Liver (tissue), 8 donors: ENCODE measurements at regions not wholly inside any gene's neighbourhood (a gene's known extent, or its start where the extent isn't known, plus 50 kb on each side); places are given as distances from the start of the nearest gene placed in this dataset.

Experiments used
- DNase-seq: peaks from one replicate; pipeline ENCODE4 v3.0.0-alpha.2; 2017; ENCODE audit warnings: low spot score
- H3K27ac ChIP-seq, 2 donors: one replicate each; pipeline ENCODE4 v1.7.0; 2013; ENCODE audit warnings: inconsistent platforms in 2 of 2, low read length in 2 of 2, control low read depth in 1 of 2, low read depth in 1 of 2, mild to moderate bottlenecking in 1 of 2
- H3K27me3 ChIP-seq, 4 donors: one replicate each; pipeline versions ENCODE4 v1.6.1 to v1.7.0; 2013; ENCODE audit warnings: low read length in 3 of 4, inconsistent platforms in 1 of 4, mild to moderate bottlenecking in 1 of 4, moderate library complexity in 1 of 4; ENCODE audit not compliant: control insufficient read depth in 4 of 4, insufficient read depth in 4 of 4
- H3K36me3 ChIP-seq, 4 donors: one replicate each; pipeline versions ENCODE4 v1.6.1 to v1.7.0; 2013; ENCODE audit warnings: low read length in 3 of 4, mild to moderate bottlenecking in 3 of 4, low read depth in 1 of 4, moderate library complexity in 1 of 4; ENCODE audit not compliant: control insufficient read depth in 4 of 4, insufficient read depth in 3 of 4
- H3K4me1 ChIP-seq, 4 donors: one replicate each; pipeline versions ENCODE4 v1.6.1 to v1.7.0; 2013; ENCODE audit warnings: low read length in 3 of 4, mild to moderate bottlenecking in 3 of 4, moderate library complexity in 1 of 4; ENCODE audit not compliant: control insufficient read depth in 4 of 4, insufficient read depth in 4 of 4
- H3K4me3 ChIP-seq, 3 donors: one replicate each; pipeline versions ENCODE4 v1.6.1 to v1.7.0; 2013; ENCODE audit warnings: low read length in 3 of 3, control low read depth in 1 of 3, low read depth in 1 of 3, mild to moderate bottlenecking in 1 of 3
- H3K9ac ChIP-seq, 2 donors: one replicate each; pipeline ENCODE4 v1.7.0; 2013; ENCODE audit warnings: low read length in 2 of 2, mild to moderate bottlenecking in 2 of 2, moderate library complexity in 2 of 2, control low read depth in 1 of 2, low read depth in 1 of 2
- H3K9me3 ChIP-seq, 4 donors: one replicate each; pipeline versions ENCODE4 v1.6.1 to v1.7.0; 2013; ENCODE audit warnings: low read length in 3 of 4; ENCODE audit not compliant: control insufficient read depth in 4 of 4
- CTCF ChIP-seq: fragments of 150-350 bp; IDR thresholded peaks from 2 replicates; pipeline ENCODE4 v1.5.1; 2017; ENCODE audit warnings: improper control_type of control experiment, low read depth, low read length; ENCODE audit not compliant: missing input control
- EGR1 ChIP-seq, 2 donors: IDR thresholded peaks; 2 replicates each; pipeline ENCODE4 v1.6.1; 2016 to 2018; ENCODE audit warnings: antibody characterized with exemption in 2 of 2, low read depth in 2 of 2
- FOXA2 ChIP-seq: IDR thresholded peaks from 2 replicates; pipeline ENCODE4 v1.6.1; 2016; ENCODE audit warnings: antibody characterized with exemption
- GABPA ChIP-seq, 2 donors: IDR thresholded peaks in 1 of 2; conservative IDR thresholded peaks in 1 of 2; 2 replicates each; pipeline ENCODE4 v1.6.1; 2016; ENCODE audit warnings: antibody characterized with exemption in 2 of 2, mild to moderate bottlenecking in 1 of 2, moderate library complexity in 1 of 2
- HNF4A ChIP-seq, 2 donors: conservative IDR thresholded peaks; 2 replicates each; pipeline ENCODE4 v1.6.1; 2016; ENCODE audit warnings: antibody characterized with exemption in 2 of 2, mild to moderate bottlenecking in 2 of 2
- JUND ChIP-seq, 2 donors: IDR thresholded peaks; 2 replicates each; pipeline ENCODE4 v1.6.1; 2016; ENCODE audit warnings: antibody characterized with exemption in 2 of 2
- RAD21 ChIP-seq, 2 donors: IDR thresholded peaks; 2 replicates each; pipeline ENCODE4 v1.6.1; 2016; ENCODE audit warnings: antibody characterized with exemption in 2 of 2, mild to moderate bottlenecking in 2 of 2
- RXRA ChIP-seq, 2 donors: IDR thresholded peaks; 2 replicates each; pipeline ENCODE4 v1.6.1; 2017 to 2018; ENCODE audit warnings: antibody characterized with exemption in 2 of 2, mild to moderate bottlenecking in 1 of 2
- TAF1 ChIP-seq: conservative IDR thresholded peaks from 2 replicates; pipeline ENCODE4 v1.6.1; 2016; ENCODE audit warnings: antibody characterized with exemption, mild to moderate bottlenecking
- YY1 ChIP-seq: IDR thresholded peaks from 2 replicates; pipeline ENCODE4 v1.6.1; 2016; ENCODE audit warnings: antibody characterized with exemption, mild to moderate bottlenecking
- WGBS: extraction: QIAGEN DNeasy Blood & Tissue Kit; methylation state at CpG from one replicate; pipeline ENCODE4 v1.1.7; 2013; 5-methylcytosine and 5-hydroxymethylcytosine counted together
- TF ChIP-seq, protein P1 (sequence below): IDR thresholded peaks from 2 replicates; pipeline ENCODE4 v1.6.1; 2016; ENCODE audit warnings: antibody characterized with exemption, mild to moderate bottlenecking
- TF ChIP-seq, protein P2 (sequence below): IDR thresholded peaks from 2 replicates; pipeline ENCODE4 v1.6.1; 2016; ENCODE audit warnings: antibody characterized with exemption
- TF ChIP-seq, protein P3 (sequence below): IDR thresholded peaks from 2 replicates; pipeline ENCODE4 v1.6.1; 2016; ENCODE audit warnings: antibody characterized with exemption
- donor health status: healthy.
- donor health status: healthy.
- donor health status: healthy.
- donor health status: healthy.
- donor health status: healthy.

DNA sequence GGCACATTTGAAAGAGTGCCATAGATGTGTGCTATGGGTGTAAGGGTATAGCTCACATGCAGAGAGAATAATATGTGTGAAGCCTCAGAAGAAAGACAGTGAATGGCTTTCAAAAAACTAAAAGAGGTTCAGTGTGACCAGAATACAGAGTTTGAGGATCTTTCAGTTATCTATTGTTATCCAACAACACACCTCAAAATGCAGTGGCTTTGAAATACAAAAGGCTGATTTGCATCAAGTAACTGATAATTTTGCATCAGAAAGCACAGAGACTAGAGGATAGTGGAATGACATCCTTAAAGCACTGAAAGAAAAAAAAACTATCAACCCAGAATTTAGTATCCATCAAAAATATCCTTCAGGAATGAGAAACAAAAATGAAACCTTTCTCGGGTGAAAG lies 131.6 kb upstream of the IGF1 start (continued):
- TF ChIP-seq, protein P1, sequence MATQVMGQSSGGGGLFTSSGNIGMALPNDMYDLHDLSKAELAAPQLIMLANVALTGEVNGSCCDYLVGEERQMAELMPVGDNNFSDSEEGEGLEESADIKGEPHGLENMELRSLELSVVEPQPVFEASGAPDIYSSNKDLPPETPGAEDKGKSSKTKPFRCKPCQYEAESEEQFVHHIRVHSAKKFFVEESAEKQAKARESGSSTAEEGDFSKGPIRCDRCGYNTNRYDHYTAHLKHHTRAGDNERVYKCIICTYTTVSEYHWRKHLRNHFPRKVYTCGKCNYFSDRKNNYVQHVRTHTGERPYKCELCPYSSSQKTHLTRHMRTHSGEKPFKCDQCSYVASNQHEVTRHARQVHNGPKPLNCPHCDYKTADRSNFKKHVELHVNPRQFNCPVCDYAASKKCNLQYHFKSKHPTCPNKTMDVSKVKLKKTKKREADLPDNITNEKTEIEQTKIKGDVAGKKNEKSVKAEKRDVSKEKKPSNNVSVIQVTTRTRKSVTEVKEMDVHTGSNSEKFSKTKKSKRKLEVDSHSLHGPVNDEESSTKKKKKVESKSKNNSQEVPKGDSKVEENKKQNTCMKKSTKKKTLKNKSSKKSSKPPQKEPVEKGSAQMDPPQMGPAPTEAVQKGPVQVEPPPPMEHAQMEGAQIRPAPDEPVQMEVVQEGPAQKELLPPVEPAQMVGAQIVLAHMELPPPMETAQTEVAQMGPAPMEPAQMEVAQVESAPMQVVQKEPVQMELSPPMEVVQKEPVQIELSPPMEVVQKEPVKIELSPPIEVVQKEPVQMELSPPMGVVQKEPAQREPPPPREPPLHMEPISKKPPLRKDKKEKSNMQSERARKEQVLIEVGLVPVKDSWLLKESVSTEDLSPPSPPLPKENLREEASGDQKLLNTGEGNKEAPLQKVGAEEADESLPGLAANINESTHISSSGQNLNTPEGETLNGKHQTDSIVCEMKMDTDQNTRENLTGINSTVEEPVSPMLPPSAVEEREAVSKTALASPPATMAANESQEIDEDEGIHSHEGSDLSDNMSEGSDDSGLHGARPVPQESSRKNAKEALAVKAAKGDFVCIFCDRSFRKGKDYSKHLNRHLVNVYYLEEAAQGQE: no peak
- no peak for TF ChIP-seq CTCF

DNA sequence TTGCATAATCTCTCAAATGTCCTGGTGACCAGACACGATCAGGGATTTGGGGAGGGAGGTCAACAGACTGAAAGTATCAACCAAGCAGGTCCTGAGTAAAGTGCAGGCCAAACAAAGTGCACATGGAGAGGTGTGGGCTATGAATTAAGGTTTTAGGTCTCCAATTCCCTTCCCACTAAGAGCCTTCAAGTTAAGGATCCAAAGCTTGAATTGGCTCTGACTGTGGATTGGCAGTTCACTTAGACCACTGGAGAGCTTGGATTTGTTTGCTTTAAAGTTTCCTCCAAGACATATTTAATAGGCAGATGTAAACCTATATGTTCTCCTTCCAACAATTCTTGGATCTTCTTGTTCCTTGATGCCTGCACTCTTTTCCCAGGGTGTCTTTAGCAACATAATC lies 129.6 kb upstream of the IGF1 start:
- H3K27me3 ChIP-seq: no peaks in the 10 kb centered on the region
- H3K9me3 ChIP-seq: no peaks in the 10 kb centered on the region
- no peak for DNase-seq
- no peak overlapping the region for H3K4me3 ChIP-seq
- H3K9ac ChIP-seq: no peak overlapping the region
- no peak overlapping the region for H3K27ac ChIP-seq
- TF ChIP-seq HNF4A (conservative IDR thresholded peaks at IDR 0.05): no peak
- no peak for TF ChIP-seq TAF1
- no peak for TF ChIP-seq GABPA (IDR thresholded peaks at IDR 0.05 in 1 of 2, conservative IDR thresholded peaks at IDR 0.05 in 1 of 2)
- no peak for TF ChIP-seq RAD21 (IDR thresholded peaks at IDR 0.05)
- TF ChIP-seq, protein P1: no peak
- no peak for TF ChIP-seq JUND (IDR thresholded peaks at IDR 0.05)
- H3K36me3 ChIP-seq: no peaks in the 10 kb centered on the region
- WGBS: 61% methylated on average over 1 of the region's 1 CpG
- H3K4me1 ChIP-seq: no peaks in the 10 kb centered on the region

DNA sequence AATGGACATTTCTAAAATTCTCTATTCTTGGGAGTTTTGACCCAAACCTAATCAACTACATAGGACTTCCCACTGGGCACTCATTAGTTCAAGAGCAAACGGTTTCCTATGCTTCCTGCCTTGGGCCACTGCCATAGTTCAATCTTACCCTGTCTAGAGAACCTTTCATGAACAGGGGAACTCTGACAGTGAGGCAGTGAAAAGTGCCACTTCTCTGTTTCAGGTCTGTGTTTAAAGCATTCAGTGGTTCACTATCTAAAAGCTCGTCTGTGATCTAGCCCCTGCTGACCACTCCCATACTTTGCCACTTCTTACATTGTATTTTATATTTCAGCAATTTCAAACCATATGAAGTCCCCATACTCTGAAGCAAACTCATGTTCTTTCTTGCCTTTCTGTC lies 122.7 kb upstream of the IGF1 start:
- Histone ChIP-seq H3K36me3 (no peaks in the 10 kb centered on the region), H3K4me3 (no peak overlapping the region), H3K9me3 (no peaks in the 10 kb centered on the region), H3K27me3 (no peaks in the 10 kb centered on the region), H3K27ac (no peak overlapping the region), H3K4me1 (no peaks in the 10 kb centered on the region), H3K9ac (no peak overlapping the region)
- 45% methylated on average over 2 of the region's 2 CpGs for whole genome bisulfite sequencing
- TF ChIP-seq, protein P2, sequence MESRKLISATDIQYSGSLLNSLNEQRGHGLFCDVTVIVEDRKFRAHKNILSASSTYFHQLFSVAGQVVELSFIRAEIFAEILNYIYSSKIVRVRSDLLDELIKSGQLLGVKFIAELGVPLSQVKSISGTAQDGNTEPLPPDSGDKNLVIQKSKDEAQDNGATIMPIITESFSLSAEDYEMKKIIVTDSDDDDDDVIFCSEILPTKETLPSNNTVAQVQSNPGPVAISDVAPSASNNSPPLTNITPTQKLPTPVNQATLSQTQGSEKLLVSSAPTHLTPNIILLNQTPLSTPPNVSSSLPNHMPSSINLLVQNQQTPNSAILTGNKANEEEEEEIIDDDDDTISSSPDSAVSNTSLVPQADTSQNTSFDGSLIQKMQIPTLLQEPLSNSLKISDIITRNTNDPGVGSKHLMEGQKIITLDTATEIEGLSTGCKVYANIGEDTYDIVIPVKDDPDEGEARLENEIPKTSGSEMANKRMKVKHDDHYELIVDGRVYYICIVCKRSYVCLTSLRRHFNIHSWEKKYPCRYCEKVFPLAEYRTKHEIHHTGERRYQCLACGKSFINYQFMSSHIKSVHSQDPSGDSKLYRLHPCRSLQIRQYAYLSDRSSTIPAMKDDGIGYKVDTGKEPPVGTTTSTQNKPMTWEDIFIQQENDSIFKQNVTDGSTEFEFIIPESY: no peak
- TF ChIP-seq YY1 (no peak), RXRA (IDR thresholded peaks at IDR 0.05) (no peak), EGR1 (IDR thresholded peaks at IDR 0.05; ENCODE audit: low read depth in 2 of 2) (no peak), FOXA2 (no peak)
- TF ChIP-seq, protein P3, sequence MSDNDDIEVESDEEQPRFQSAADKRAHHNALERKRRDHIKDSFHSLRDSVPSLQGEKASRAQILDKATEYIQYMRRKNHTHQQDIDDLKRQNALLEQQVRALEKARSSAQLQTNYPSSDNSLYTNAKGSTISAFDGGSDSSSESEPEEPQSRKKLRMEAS: no peak
- TF ChIP-seq, protein P1: no peak
- no peak for DNase-seq
